ENCODE measurements at regions not wholly inside any gene's neighbourhood (a gene's known extent, or its start where the extent isn't known, plus 50 kb on each side); places are given as distances from the start of the nearest gene placed in this dataset.

GRCh38 chr4:37749398-37749988 is 63.3 kb upstream of the RELL1 start:
- TF ChIP-seq CTCF (IDR thresholded peaks at IDR 0.05) (no peak), POLR2A (IDR thresholded peaks at IDR 0.05) (no peak)
